HUES6 (cell line): ENCODE measurements at regions not wholly inside any gene's neighbourhood (a gene's known extent, or its start where the extent isn't known, plus 50 kb on each side); places are given as distances from the start of the nearest gene placed in this dataset.
A peak's percentile ranks its signal among the peaks of the same experiment; 100 is the strongest.

ENCODE experiments used
- H3K27ac ChIP-seq: 2 replicates; pipeline ENCODE4 v1.7.0; 2013; ENCODE audit warnings: low read depth, mild to moderate bottlenecking, low read length, inconsistent platforms
- H3K27me3 ChIP-seq: 2 replicates; pipeline ENCODE4 v1.6.1; 2013; ENCODE audit warnings: low read length; ENCODE audit not compliant: control insufficient read depth, insufficient read depth
- H3K36me3 ChIP-seq: 2 replicates; pipeline ENCODE4 v1.6.1; 2013; ENCODE audit warnings: low read length; ENCODE audit not compliant: control insufficient read depth, insufficient read depth
- H3K4me1 ChIP-seq: 2 replicates; pipeline ENCODE4 v1.6.1; 2013; ENCODE audit warnings: low read length; ENCODE audit not compliant: control insufficient read depth, insufficient read depth
- H3K4me3 ChIP-seq: 2 replicates; pipeline ENCODE4 v1.5.1; 2013; ENCODE audit warnings: low read depth, low read length
- H3K9ac ChIP-seq: one replicate; pipeline ENCODE4 v1.6.1; 2013; ENCODE audit warnings: mild to moderate bottlenecking, low read length
- H3K9me3 ChIP-seq: 2 replicates; pipeline ENCODE4 v1.6.1; 2013; ENCODE audit warnings: low read depth, low read length; ENCODE audit not compliant: control insufficient read depth, insufficient read depth

DNA sequence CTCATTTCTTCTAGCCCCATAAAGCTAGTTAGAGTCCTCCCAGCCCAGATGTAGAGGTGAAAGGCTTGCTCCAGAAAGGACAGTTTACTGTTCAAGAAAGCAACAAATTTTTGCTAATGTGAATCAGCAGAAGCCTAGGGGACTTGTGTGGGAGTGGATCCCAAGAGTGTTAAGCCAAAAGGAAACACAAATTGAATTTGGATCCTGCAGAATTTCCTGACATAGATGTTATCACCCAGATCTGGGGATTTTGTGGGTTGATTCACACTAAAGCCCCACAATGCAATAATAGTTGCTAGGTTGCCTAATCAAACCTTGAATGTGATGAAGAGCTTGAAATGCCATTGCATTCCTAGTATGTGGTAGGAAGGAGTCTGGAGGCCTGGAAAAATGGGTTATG is 135.2 kb upstream of the HS3ST3A1 start:
- Histone ChIP-seq H3K9me3 (peaks cover 24% of the 10 kb centered on the region), H3K36me3 (no peaks in the 10 kb centered on the region), H3K27ac (no peak overlapping the region), H3K27me3 (no peaks in the 10 kb centered on the region), H3K4me1 (no peaks in the 10 kb centered on the region), H3K9ac (no peak overlapping the region), H3K4me3 (no peak overlapping the region)

DNA sequence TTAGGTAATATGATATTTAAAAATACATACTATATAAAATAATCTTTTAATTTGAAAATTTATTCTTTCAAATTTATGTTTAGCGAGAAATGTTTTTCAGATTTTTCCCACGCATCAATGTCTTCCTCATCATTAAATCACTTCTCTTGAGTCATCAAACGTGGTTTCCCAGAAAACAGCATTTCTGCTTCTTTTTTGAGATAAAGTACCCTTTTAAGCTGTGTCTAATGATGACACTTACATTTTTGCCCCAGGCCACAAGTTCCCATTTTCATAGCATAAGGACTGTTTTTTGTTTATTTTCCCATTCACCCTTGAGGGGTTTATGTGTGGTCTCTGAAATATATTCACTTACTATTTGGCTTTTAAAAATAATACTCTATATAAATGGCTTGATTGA is 139.0 kb upstream of the HS3ST3A1 start:
- no peaks in the 10 kb centered on the region for H3K27me3 ChIP-seq
- H3K36me3 ChIP-seq = no peaks in the 10 kb centered on the region
- H3K4me1 ChIP-seq = no peaks in the 10 kb centered on the region

DNA sequence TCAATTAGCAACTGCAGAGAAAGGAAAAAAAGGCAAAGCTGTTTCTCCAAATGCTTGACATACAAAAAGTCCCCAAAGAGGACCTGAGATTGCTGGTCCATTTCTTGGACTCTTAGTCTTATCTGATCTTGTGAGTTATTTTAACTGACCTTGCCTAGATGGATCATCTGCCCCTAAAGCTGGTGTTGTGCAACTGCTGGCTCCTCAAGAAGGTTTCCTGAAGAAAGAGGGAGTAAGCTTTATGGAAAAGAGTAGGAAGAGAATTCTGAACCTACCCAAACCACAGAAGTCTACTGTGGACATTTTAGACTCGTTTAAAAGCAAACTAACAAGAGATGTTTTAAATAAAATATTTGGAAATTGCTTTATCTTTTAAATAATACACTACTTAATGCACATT is 140.0 kb upstream of the HS3ST3A1 start:
- no peak overlapping the region for H3K27ac ChIP-seq
- no peak overlapping the region for H3K9ac ChIP-seq
- H3K9me3 ChIP-seq = peaks cover 10% of the 10 kb centered on the region; the same call in 1 of the 2 replicates
- H3K27me3 ChIP-seq = no peaks in the 10 kb centered on the region
- H3K36me3 ChIP-seq = no peaks in the 10 kb centered on the region
- no peak overlapping the region for H3K4me3 ChIP-seq
- no peaks in the 10 kb centered on the region for H3K4me1 ChIP-seq

More for the DNA sequence above, 139.0 kb upstream of the HS3ST3A1 start:
- Histone ChIP-seq H3K4me3 (no peak overlapping the region), H3K9me3 (peaks cover 10% of the 10 kb centered on the region; the same call in 1 of the 2 replicates), H3K27ac (no peak overlapping the region), H3K9ac (no peak overlapping the region)

DNA sequence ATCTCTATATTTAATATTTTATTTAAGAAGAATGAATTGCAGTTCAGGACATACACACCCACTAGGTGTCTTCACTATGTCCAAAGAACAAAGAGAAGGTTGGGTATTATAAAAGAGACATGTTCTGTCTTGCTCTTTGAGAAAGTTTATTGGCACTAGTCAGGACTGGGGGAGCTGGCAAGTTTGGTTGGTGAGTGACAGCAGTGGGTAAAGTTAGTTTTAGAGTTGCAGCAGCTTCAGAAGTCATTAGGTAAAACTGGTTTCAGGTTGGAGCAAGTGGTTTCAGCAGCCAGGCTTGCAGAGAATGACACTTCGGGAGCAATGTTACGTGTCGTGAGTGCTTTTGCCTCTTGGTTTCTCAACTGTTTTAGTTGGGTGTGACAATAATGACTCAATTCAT is 142.2 kb upstream of the HS3ST3A1 start:
- no peak overlapping the region for H3K9ac ChIP-seq
- H3K9me3 ChIP-seq = peaks cover 14% of the 10 kb centered on the region
- H3K4me3 ChIP-seq = no peak overlapping the region
- no peak overlapping the region for H3K27ac ChIP-seq
- no peaks in the 10 kb centered on the region for H3K27me3 ChIP-seq
- no peaks in the 10 kb centered on the region for H3K36me3 ChIP-seq
- no peaks in the 10 kb centered on the region; the same call in 1 of the 2 replicates for H3K4me1 ChIP-seq

DNA sequence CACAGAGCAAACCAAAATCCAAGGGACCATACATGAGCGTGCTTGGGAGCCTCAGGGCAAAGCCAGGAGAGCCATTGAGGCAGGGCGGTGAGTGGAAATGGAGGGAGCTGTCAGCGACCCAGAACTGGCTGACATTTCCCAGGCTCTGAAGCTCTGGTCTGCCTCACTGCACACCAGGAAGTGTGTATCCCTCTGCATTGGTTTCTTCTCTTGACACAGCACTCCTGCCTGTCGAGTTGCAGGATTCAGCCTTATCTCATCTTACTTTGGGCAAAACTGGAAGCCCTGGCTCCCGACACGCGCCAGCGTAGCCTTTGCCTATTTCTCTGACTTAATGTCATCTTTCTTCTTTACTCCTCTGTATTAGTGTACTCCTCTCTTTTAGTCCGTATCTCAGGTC is 144.7 kb upstream of the HS3ST3A1 start:
- Histone ChIP-seq H3K36me3 (no peaks in the 10 kb centered on the region), H3K27ac (no peak overlapping the region), H3K9me3 (peaks cover 14% of the 10 kb centered on the region), H3K9ac (no peak overlapping the region), H3K27me3 (no peaks in the 10 kb centered on the region), H3K4me1 (peaks cover 24% of the 10 kb centered on the region), H3K4me3 (no peak overlapping the region)

DNA sequence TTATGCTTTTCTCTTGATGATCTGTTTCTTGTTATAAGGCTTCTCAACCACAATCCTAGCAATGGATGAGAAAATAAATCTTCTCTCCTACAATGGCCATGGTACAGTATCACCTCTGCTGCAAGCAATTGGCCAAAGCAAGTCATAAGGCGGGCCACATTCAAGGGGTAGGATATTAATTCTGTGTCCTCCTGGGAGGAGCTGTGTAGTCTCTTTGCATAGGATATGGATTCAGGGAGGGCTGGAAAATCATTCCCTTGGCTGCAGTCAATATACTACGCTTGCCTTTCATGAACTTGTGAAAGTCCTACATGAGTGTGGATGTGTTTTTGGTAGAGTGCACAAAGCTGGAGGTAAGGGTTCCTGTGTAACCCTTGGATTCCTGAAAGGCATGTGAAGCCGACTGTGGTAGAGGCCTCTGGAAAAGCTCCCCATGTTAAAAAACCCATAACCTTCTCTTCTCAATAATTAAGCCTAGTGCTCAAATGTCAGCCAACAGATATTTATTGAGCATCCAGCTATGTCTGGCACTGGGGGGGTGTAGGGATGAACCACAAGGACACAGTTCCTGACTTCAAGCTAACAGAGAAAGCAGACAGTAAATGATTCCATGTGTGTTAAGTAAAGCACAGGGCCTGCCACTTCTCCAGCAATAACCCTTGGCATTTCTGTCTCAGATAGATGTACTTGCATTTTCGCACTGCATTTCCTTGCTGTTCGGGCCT is 147.6 kb upstream of the HS3ST3A1 start:
- Histone ChIP-seq H3K36me3 (no peaks in the 10 kb centered on the region), H3K27me3 (no peaks in the 10 kb centered on the region), H3K9me3 (peaks cover 13% of the 10 kb centered on the region)

DNA sequence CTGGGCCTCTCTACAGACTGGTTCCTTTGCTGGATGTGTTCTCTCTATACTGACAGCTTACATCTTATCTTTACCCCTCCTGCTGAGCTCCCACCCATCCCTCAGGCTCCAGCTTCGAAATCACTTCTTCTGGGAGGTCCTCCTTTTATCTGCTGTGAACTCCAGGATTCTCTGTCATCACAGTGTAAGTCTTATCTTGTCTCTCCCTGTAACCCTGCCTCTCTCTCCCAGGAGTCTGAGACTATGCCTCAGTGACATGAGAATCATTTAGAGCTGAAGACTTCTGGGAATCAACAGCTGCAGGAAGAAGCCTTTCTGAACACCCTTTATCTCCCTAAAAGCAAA is 148.1 kb upstream of the HS3ST3A1 start:
- peaks cover 46% of the 10 kb centered on the region for H3K4me1 ChIP-seq
- H3K27me3 ChIP-seq = no peaks in the 10 kb centered on the region
- no peak overlapping the region for H3K4me3 ChIP-seq
- peak overlapping the region; percentile 46 for H3K9ac ChIP-seq
- peaks cover 8% of the 10 kb centered on the region for H3K9me3 ChIP-seq
- no peaks in the 10 kb centered on the region for H3K36me3 ChIP-seq
- H3K27ac ChIP-seq = peak overlapping the region; percentile 44; the same call in 1 of the 2 replicates

More for the DNA sequence above, 147.6 kb upstream of the HS3ST3A1 start:
- peaks cover 46% of the 10 kb centered on the region for H3K4me1 ChIP-seq
- H3K4me3 ChIP-seq = no peak overlapping the region
- no peak overlapping the region; the same call in 1 of the 2 replicates for H3K27ac ChIP-seq
- H3K9ac ChIP-seq = peak overlapping the region; percentile 46

DNA sequence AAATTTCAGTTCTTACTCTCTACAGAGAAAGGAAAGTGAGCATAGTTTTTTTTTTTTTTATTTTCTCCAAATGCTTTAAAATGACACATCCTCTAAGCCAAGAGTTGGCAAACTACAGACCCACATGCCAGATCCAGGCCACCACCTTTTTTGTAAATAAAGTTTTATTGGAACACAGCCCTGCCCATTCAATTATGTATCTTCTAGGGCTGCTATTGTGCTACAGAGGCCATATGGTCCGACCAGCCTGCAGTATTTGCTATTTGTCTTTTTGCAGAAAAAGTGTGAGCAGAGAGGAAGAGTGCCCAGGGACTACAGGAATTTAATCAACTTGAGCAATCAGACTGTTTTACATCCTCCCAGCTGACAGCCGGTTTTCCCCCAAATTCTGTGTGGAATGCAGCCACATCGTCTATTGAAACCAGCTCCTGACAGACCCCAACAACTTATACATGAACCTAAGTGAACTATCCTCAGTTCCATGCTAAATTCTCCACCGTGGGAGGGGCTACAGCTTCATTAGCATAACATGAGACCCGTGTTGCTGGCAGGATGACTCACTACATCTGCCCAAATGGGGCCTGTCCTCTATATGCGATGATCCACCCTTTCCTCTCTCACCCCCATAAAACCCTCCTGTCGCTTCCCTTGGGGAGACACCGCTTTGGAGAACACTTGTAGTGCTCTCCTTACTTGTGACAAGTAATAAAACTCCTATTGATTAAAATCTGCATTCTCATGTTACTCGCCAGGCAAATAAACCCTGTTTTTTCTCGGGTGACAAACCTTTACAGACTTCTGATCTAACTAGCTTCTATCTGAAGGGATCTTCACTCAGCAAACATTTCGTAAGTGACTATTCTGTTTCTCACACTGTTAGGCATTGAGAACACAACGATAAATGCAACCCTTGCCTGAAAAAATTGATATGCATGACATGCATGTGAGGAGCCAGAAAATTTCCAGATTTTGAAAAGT is 149.4 kb upstream of the HS3ST3A1 start:
- no peaks in the 10 kb centered on the region for H3K27me3 ChIP-seq
- no peaks in the 10 kb centered on the region for H3K36me3 ChIP-seq
- H3K4me1 ChIP-seq = peaks cover 46% of the 10 kb centered on the region
- peak overlapping the region; percentile 47 for H3K9ac ChIP-seq
- H3K27ac ChIP-seq = peak overlapping the region; percentile 74; the same call in 1 of the 2 replicates
- H3K4me3 ChIP-seq = no peak overlapping the region; the same call in 1 of the 2 replicates
- peaks cover 5% of the 10 kb centered on the region for H3K9me3 ChIP-seq

DNA sequence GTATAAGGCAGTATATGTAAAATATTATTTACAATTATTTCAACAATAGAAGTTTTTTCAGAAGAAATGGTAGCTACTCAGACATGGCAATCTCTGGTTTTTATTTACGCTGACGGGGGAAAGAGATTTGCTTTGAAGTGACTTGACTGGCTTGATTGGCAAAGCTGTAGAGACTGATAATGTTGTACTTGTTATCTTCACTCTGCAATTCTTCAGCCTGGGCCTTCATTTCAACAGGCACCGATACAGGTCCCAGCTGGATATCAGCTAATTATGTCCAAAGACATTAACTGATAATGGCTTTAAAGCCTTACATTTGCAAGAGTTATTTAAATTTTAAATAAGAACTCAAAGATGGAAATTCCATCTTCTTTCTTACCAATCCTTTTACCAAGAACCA is 151.4 kb upstream of the HS3ST3A1 start:
- H3K9ac ChIP-seq = no peak overlapping the region
- no peak overlapping the region for H3K4me3 ChIP-seq
- no peaks in the 10 kb centered on the region for H3K36me3 ChIP-seq
- no peaks in the 10 kb centered on the region for H3K27me3 ChIP-seq
- H3K4me1 ChIP-seq = peaks cover 46% of the 10 kb centered on the region
- H3K9me3 ChIP-seq = peaks cover 4% of the 10 kb centered on the region
- no peak overlapping the region; the same call in 1 of the 2 replicates for H3K27ac ChIP-seq

DNA sequence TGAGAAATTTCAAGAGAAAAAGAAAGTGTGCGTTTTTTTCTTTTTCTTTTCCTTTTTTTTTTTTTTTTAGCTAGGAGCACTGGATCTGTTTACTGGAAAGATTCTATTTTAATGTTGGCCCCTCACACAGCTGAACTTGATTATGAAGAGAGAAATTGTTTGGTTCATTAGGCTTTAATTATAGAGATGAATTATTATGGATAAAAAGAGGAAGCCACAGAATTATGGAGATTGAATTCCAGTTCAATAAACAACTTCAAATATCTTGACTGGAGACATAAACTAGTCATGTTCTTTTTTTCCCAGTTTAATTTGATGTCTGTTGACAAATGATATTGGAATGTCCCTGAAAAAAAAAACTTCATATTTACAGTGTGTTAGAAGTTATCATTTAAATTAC is 152.0 kb upstream of the HS3ST3A1 start:
- H3K4me1 ChIP-seq = peaks cover 46% of the 10 kb centered on the region
- no peaks in the 10 kb centered on the region for H3K36me3 ChIP-seq
- no peak overlapping the region for H3K9ac ChIP-seq
- no peaks in the 10 kb centered on the region for H3K9me3 ChIP-seq
- no peaks in the 10 kb centered on the region for H3K27me3 ChIP-seq
- H3K27ac ChIP-seq = no peak overlapping the region; the same call in 1 of the 2 replicates
- no peak overlapping the region for H3K4me3 ChIP-seq

DNA sequence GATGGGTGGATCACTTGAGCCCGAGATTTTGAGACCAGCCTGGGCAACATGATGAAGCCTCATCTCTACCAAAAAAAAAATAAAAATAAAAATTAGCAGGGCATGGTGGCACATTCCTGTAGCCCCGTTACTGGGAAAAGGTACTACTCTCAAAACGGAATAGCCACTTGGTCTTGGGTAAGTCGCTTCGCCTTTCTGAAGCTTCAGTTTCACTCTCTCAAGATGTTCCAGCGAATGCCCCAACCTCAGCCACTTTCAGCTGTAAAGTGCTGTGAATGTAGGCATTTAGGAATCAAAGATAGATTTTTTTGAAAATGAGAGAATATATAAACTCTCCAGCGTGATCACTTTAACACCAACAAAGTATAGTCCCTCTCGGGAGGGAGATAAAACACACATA is 154.1 kb upstream of the HS3ST3A1 start:
- Histone ChIP-seq H3K36me3 (no peaks in the 10 kb centered on the region), H3K4me1 (peaks cover 27% of the 10 kb centered on the region), H3K4me3 (no peak overlapping the region), H3K9ac (no peak overlapping the region), H3K9me3 (no peaks in the 10 kb centered on the region), H3K27ac (no peak overlapping the region), H3K27me3 (no peaks in the 10 kb centered on the region)
